H9 (cell line): ENCODE measurements at regions not wholly inside any gene's neighbourhood (a gene's known extent, or its start where the extent isn't known, plus 50 kb on each side); places are given as distances from the start of the nearest gene placed in this dataset.

ENCODE experiments used
- DNase-seq: peaks from one replicate; pipeline ENCODE4 v3.0.0-alpha.2; 2017
- H2AFZ ChIP-seq: one replicate; pipeline ENCODE4 v1.6.1; 2013; ENCODE audit warnings: mild to moderate bottlenecking, low read length, control low read depth, moderate library complexity
- H2AK5ac ChIP-seq: 2 replicates; pipeline ENCODE4 v1.6.1; 2013; ENCODE audit warnings: low read length, control low read depth, mixed read lengths; ENCODE audit not compliant: insufficient read length
- H2BK120ac ChIP-seq: one replicate; pipeline ENCODE4 v1.6.1; 2013; ENCODE audit warnings: low read depth, mild to moderate bottlenecking, low read length, control low read depth, inconsistent platforms; ENCODE audit not compliant: poor library complexity, severe bottlenecking
- H2BK12ac ChIP-seq: 2 replicates; pipeline ENCODE4 v1.6.1; 2013; ENCODE audit warnings: low read length, control low read depth, mixed read lengths, low read depth; ENCODE audit not compliant: insufficient read length
- H2BK15ac ChIP-seq: 2 replicates; pipeline ENCODE4 v1.6.1; 2013; ENCODE audit warnings: low read depth, low read length, control low read depth
- H2BK20ac ChIP-seq: one replicate; pipeline ENCODE4 v1.6.1; 2013; ENCODE audit warnings: low read depth, mild to moderate bottlenecking, low read length, control low read depth, inconsistent platforms; ENCODE audit not compliant: poor library complexity, severe bottlenecking
- H2BK5ac ChIP-seq: 2 replicates; pipeline ENCODE4 v1.6.1; 2013; ENCODE audit warnings: low read length, control low read depth, mixed read lengths; ENCODE audit not compliant: insufficient read length
- H3K14ac ChIP-seq: 2 replicates; pipeline ENCODE4 v1.6.1; 2013; ENCODE audit warnings: low read length, control low read depth; ENCODE audit not compliant: insufficient read depth
- H3K18ac ChIP-seq: 2 replicates; pipeline ENCODE4 v1.6.1; 2013; ENCODE audit warnings: low read depth, mild to moderate bottlenecking, mixed read lengths, low read length, control low read depth; ENCODE audit not compliant: insufficient read length
- H3K23ac ChIP-seq: 2 replicates; pipeline ENCODE4 v1.6.1; 2013; ENCODE audit warnings: low read length, control low read depth, mixed read lengths, low read depth; ENCODE audit not compliant: insufficient read length
- H3K23me2 ChIP-seq: 2 replicates; pipeline ENCODE4 v1.6.1; 2013; ENCODE audit warnings: low read depth, mild to moderate bottlenecking, mixed read lengths, low read length, control low read depth; ENCODE audit not compliant: insufficient read length, poor library complexity, severe bottlenecking
- H3K27ac ChIP-seq: 2 replicates; pipeline ENCODE4 v1.5.1; 2013; ENCODE audit warnings: low read length, control low read depth, mixed read lengths, low read depth; ENCODE audit not compliant: insufficient read length
- H3K27me3 ChIP-seq: 2 replicates; pipeline ENCODE4 v1.6.1; 2013; ENCODE audit warnings: low read length, control low read depth, inconsistent platforms; ENCODE audit not compliant: insufficient read depth
- H3K4ac ChIP-seq: 2 replicates; pipeline ENCODE4 v1.6.1; 2013; ENCODE audit warnings: low read depth, mild to moderate bottlenecking, control low read depth, inconsistent platforms, low read length, moderate library complexity
- H3K4me1 ChIP-seq: 2 replicates; pipeline ENCODE4 v1.6.1; 2013; ENCODE audit warnings: low read length, control low read depth, inconsistent platforms; ENCODE audit not compliant: insufficient read depth
- H3K4me2 ChIP-seq: 2 replicates; pipeline ENCODE4 v1.6.1; 2013; ENCODE audit warnings: low read length, control low read depth, mixed read lengths; ENCODE audit not compliant: insufficient read length, insufficient read depth
- H3K56ac ChIP-seq: 2 replicates; pipeline ENCODE4 v1.6.1; 2013; ENCODE audit warnings: low read depth, mild to moderate bottlenecking, mixed read lengths, low read length, control low read depth; ENCODE audit not compliant: insufficient read length
- H3K79me1 ChIP-seq: 2 replicates; pipeline ENCODE4 v1.6.1; 2013; ENCODE audit warnings: low read depth, mild to moderate bottlenecking, moderate library complexity, low read length, control low read depth, inconsistent platforms; ENCODE audit not compliant: insufficient read depth, poor library complexity, severe bottlenecking
- H3K79me2 ChIP-seq: 2 replicates; pipeline ENCODE4 v1.6.1; 2013; ENCODE audit warnings: low read length, control low read depth, inconsistent platforms; ENCODE audit not compliant: insufficient read depth
- H3K9ac ChIP-seq: 2 replicates; pipeline ENCODE4 v1.6.1; 2013; ENCODE audit warnings: low read length, control low read depth, mixed read lengths; ENCODE audit not compliant: insufficient read length; ENCODE audit errors: extremely low read depth
- H3K9me3 ChIP-seq: one replicate; pipeline ENCODE4 v1.6.1; 2013; ENCODE audit warnings: low read depth, low read length, inconsistent platforms; ENCODE audit not compliant: control insufficient read depth
- H3T11ph ChIP-seq: one replicate; pipeline ENCODE4 v1.6.1; 2013; ENCODE audit warnings: mild to moderate bottlenecking, low read length, control low read depth, inconsistent platforms
- H4K20me1 ChIP-seq: one replicate; pipeline ENCODE4 v1.6.1; 2013; ENCODE audit not compliant: control insufficient read depth, insufficient read length, insufficient read depth
- H4K5ac ChIP-seq: 2 replicates; pipeline ENCODE4 v1.6.1; 2013; ENCODE audit warnings: low read depth, mild to moderate bottlenecking, mixed read lengths, low read length, control low read depth; ENCODE audit not compliant: insufficient read length
- H4K8ac ChIP-seq: replicated peaks from 2 replicates; pipeline ENCODE4 v1.6.1; 2013; ENCODE audit warnings: low read length, control low read depth, mixed read lengths, low read depth; ENCODE audit not compliant: insufficient read length
- H4K91ac ChIP-seq: 2 replicates; pipeline ENCODE4 v1.6.1; 2013; ENCODE audit warnings: low read depth, mild to moderate bottlenecking, moderate library complexity, mixed read lengths, low read length, control low read depth; ENCODE audit not compliant: insufficient read length
- H3K27ac Mint-ChIP-seq, 3 experiments: 2 replicates in 2 of 3; 3 replicates in 1 of 3; pipeline ENCODE4 v1.8.0; 2020 to 2021; ENCODE audit warnings: mixed read lengths in 3 of 3, mild to moderate bottlenecking in 1 of 3, moderate library complexity in 1 of 3
- H3K27me3 Mint-ChIP-seq: 2 replicates; pipeline ENCODE4 v1.8.0; 2021; ENCODE audit warnings: low read depth, mild to moderate bottlenecking, moderate library complexity, mixed read lengths
- H3K36me3 Mint-ChIP-seq, 3 experiments: 2 replicates in 2 of 3; 3 replicates in 1 of 3; pipeline ENCODE4 v1.8.0; 2020 to 2021; ENCODE audit warnings: low read depth in 3 of 3, mixed read lengths in 3 of 3; ENCODE audit not compliant: insufficient read depth in 1 of 3
- H3K4me1 Mint-ChIP-seq, 2 experiments: 2 replicates each; pipeline ENCODE4 v1.8.0; 2020; ENCODE audit warnings: mixed read lengths in 2 of 2
- H3K4me3 Mint-ChIP-seq, 2 experiments: 2 replicates in 1 of 2; 3 replicates in 1 of 2; pipeline ENCODE4 v1.8.0; 2020 to 2021; ENCODE audit warnings: mild to moderate bottlenecking in 2 of 2, mixed read lengths in 2 of 2, moderate library complexity in 1 of 2
- H3K9me3 Mint-ChIP-seq, 2 experiments: 2 replicates in 1 of 2; 3 replicates in 1 of 2; pipeline ENCODE4 v1.8.0; 2020; ENCODE audit warnings: mild to moderate bottlenecking in 2 of 2, mixed read lengths in 2 of 2, moderate library complexity in 1 of 2
- WGBS: extraction: QIAGEN DNeasy Blood & Tissue Kit; methylation state at CpG from one replicate; pipeline ENCODE4 v1.1.7; 2013; ENCODE audit warnings: missing lambda C conversion rate, low lambda C conversion rate, mixed read lengths; ENCODE audit not compliant: insufficient read length; ENCODE audit errors: extremely low coverage; 5-methylcytosine and 5-hydroxymethylcytosine counted together
- TF ChIP-seq, protein P1 (sequence below): fragments of 200-600 bp; sonication (generic); conservative IDR thresholded peaks from 3 replicates; pipeline ENCODE4 v1.8.0; 2021; ENCODE audit warnings: antibody characterized with exemption, mild to moderate bottlenecking

- H4K20me1 ChIP-seq = no peaks in the 10 kb centered on the region
- no peak overlapping the region for H2BK12ac ChIP-seq
- no peak overlapping the region for H3T11ph ChIP-seq
- H3K18ac ChIP-seq = no peak overlapping the region
- Mint-ChIP-seq H3K27ac (no peak overlapping the region), H3K27me3 (no peaks in the 10 kb centered on the region), H3K4me3 (no peak overlapping the region), H3K9me3 (peaks cover 60 to 67% of the 10 kb centered on the region in 2 experiments), H3K36me3 (no peaks in the 10 kb centered on the region; a peak in 1 of 7 replicates), H3K4me1 (peaks cover 0 to 6% of the 10 kb centered on the region in 2 experiments; a peak in 2 of 4 replicates)
- peak; percentile 67 for DNase-seq
- H3K9me3 ChIP-seq = peaks cover 22% of the 10 kb centered on the region
- H2BK15ac ChIP-seq = no peak overlapping the region
- H4K91ac ChIP-seq = no peak overlapping the region
- no CpG with 5 or more reads among the region's 2 CpGs for WGBS
- H2BK20ac ChIP-seq = no peak overlapping the region
- no peaks in the 10 kb centered on the region for H3K23me2 ChIP-seq
- H2AFZ ChIP-seq = no peak overlapping the region
- no peak overlapping the region for H3K4ac ChIP-seq
- H4K8ac ChIP-seq = no peak overlapping the region
- no peak overlapping the region for H3K27ac ChIP-seq
- H3K23ac ChIP-seq = no peak overlapping the region
- no peak overlapping the region for H3K9ac ChIP-seq
- H2BK5ac ChIP-seq = no peak overlapping the region
- H4K5ac ChIP-seq = no peak overlapping the region
- no peaks in the 10 kb centered on the region for H3K79me1 ChIP-seq
- H2BK120ac ChIP-seq = no peak overlapping the region
- no peak overlapping the region for H3K56ac ChIP-seq
- H3K27me3 ChIP-seq = no peaks in the 10 kb centered on the region
- no peak overlapping the region for H3K14ac ChIP-seq
- H3K4me2 ChIP-seq = no peak overlapping the region
- TF ChIP-seq, protein P1, sequence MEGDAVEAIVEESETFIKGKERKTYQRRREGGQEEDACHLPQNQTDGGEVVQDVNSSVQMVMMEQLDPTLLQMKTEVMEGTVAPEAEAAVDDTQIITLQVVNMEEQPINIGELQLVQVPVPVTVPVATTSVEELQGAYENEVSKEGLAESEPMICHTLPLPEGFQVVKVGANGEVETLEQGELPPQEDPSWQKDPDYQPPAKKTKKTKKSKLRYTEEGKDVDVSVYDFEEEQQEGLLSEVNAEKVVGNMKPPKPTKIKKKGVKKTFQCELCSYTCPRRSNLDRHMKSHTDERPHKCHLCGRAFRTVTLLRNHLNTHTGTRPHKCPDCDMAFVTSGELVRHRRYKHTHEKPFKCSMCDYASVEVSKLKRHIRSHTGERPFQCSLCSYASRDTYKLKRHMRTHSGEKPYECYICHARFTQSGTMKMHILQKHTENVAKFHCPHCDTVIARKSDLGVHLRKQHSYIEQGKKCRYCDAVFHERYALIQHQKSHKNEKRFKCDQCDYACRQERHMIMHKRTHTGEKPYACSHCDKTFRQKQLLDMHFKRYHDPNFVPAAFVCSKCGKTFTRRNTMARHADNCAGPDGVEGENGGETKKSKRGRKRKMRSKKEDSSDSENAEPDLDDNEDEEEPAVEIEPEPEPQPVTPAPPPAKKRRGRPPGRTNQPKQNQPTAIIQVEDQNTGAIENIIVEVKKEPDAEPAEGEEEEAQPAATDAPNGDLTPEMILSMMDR = peak; percentile 68
- H3K4me1 ChIP-seq = no peaks in the 10 kb centered on the region
- H2AK5ac ChIP-seq = no peak overlapping the region
- H3K79me2 ChIP-seq = no peaks in the 10 kb centered on the region
These were observed 86.5 kb downstream of the MAGED4 start for GRCh38 chrX:52271206-52271605.
